GM18511 (cell line): ENCODE measurements at regions not wholly inside any gene's neighbourhood (a gene's known extent, or its start where the extent isn't known, plus 50 kb on each side); places are given as distances from the start of the nearest gene placed in this dataset.
"Not testable (repeated sequence)": the region's sequence is repeated elsewhere in the genome, so short reads cannot be mapped to it uniquely, and the experiment has no call there.

ENCODE experiments used
- ATAC-seq: cut with Tn5 transposase; IDR thresholded peaks from one replicate; pipeline ENCODE4 v1.9.1; 2021; ENCODE audit warnings: mild to moderate bottlenecking, moderate library complexity; ENCODE audit not compliant: unreplicated experiment

GRCh38 chr4:124079174-124079780 is 633.3 kb downstream of the ANKRD50 start:
- ATAC-seq, result no peak

GRCh38 chr4:124083711-124084110 is 628.8 kb downstream of the ANKRD50 start:
- ATAC-seq, result no peak

DNA sequence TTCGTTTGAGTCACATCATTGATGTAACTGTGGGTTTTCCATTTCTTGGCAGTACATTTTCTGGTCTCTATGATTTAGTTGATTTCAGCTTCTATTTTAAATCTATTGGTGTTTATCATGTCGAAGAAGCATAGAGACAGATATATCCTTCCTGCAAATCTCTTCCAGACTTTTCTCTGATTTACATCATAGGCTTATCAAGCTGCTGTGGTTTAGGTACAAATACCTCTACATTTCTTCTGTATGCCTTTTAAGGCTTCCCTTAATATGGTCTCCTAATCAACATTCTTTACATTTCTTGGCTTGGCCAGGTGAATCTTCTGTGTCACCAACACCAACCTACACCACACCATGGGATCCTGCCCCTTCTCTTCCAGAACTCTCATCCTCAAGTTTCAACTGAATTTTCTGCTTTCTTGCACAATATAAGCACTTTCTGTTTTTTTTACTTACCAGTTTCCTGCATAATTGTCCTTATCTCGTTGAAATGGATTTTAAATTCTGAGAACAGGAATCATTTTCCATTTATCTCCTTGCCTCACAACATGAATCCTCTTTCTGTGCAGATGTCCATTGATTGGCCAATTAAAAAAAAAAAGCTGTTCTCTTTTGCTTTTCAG is 626.9 kb downstream of the ANKRD50 start:
- no peak for ATAC-seq

- no peak for ATAC-seq
Measured at GRCh38 chr4:124090021-124090420, 622.5 kb downstream of the ANKRD50 start.

GRCh38 chr4:124092101-124092500 is 620.4 kb downstream of the ANKRD50 start:
- ATAC-seq, result no peak

DNA sequence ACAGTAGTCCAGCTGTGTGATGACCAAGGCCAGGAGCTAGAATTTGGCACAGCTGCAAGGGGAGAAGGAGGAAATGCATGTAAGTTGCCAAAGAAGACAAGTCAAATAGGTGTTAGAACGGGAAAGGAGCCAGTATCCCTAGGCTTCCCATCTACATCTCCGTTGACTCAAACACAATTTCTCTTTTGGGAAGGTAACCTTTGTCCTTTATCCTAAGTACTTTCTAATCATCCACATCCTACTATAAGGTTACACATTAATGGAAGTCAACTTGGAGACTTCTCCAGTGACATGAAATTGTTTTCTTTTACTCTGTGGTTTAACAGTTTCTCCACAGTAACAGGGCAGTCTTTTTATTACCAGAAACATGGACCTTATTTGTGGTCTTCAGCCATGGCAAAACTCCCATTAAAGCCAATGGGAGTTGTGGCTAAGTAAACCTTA is 620.0 kb downstream of the ANKRD50 start:
- no peak for ATAC-seq

GRCh38 chr4:124095621-124096020 is 616.9 kb downstream of the ANKRD50 start:
- ATAC-seq, result no peak

DNA sequence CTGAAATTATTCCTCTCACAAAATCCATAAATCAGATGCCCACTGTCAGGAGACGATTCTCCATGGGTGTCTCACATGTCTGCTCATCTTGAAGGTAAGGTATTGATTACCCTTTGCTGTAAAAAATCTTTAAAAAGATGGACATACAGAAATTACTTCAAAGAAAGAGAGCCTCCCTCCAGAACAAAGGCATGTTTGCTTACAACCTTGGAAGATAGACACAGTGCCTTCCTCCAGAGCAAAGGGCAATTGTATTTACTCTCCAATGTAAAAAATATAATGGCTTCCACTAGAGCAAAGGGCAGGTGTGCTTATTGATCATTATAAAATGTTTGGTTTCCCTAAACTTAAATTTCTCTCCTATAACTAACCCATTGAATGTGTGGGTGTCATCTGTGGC is 616.2 kb downstream of the ANKRD50 start:
- no peak for ATAC-seq

DNA sequence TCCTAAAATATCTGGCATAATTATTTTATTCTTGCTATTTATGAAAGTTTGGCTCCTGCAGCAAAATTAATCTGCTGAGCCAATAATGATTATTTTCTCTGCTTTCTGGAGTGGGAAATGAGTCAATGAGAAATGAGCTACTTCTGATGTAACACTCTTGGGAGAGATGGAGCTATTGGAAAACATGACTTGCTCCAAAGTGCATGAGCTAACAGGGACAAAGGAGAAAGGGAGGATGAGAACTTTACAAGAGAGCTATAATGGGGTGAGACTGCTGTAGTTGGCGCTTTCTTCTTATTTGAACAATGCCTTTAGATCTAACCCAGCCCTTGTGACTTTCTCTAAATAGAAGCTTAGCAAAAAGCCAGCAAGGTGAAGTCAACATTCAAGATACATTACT is 615.1 kb downstream of the ANKRD50 start:
- no peak for ATAC-seq

DNA sequence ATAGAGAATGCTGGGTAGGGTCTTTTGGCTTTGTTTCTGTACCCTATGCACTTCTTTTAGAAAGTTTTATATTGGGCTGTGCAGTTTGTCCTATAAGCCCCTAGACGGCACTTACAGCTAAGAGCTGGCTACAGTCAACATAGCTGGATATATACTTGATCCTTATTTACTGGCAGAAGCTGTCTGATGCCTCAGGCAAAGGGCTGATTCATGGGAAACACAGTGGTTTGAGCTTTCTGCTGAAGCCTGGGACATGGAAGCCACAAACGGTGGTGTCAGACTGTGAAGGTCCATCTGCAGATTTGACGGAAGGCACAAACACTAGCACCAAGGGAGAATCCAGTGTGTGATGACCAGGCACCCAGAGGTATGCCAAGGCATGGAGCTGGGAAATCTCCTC is 608.4 kb downstream of the ANKRD50 start:
- no peak for ATAC-seq

DNA sequence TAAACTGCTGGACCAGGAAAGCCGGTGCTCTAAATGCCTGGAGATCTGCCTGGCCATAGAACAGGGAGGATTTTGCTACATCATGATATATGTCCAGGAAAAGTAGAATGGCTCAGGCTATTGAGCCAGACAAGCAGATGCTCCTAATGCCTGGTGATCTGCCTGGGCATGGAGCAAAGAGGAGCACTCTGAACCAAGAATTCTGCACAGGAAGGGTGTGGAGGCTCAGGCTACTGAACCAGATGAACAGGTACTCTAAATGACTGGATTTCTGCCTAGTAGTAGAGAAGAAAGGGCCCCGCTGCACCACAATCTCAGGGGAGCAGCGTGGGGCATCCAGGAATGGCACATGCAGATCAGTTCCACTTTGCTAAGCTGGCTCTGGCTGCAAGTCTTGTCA is 607.9 kb downstream of the ANKRD50 start:
- ATAC-seq, result no peak

DNA sequence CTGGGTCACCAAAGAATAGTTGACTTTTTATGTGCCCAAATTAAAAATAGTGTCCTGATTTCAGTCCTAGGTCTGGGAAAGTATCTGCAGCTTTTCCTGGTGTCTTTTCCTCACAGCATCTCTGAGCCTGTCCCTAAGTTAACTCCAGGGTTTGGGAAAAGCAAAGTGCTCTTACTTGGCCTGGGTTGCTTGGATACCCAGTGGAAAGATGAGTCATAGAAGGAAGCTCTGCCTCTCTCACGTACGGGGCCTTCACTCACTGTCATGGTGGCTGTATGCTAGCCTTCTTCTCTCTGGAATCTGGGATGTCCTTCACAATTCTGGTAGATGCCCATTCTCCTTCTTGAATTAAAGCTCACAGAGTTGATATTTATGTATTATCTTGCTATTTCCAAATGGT is 607.3 kb downstream of the ANKRD50 start:
- ATAC-seq, result no peak

GRCh38 chr4:124111411-124111810 is 601.1 kb downstream of the ANKRD50 start:
- ATAC-seq, result no peak

DNA sequence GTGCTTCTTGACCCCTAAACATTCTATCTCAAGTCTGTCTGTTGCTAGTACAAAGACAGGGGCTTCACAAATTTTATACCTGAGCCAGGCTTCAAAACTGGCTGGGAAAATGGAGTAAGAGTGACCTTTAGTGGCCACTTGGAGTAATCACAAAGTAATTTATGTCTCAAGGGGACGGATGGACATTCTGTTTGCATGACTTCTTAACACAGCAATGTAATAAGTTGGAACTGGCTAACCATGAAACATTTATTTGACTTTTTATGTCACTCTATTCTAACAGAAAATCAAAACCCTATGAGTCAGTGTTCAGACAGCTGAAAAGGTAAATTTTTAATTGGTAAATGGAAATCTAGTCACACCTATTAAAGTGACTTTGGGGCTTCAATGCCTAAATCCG is 600.6 kb downstream of the ANKRD50 start:
- peak; percentile 74 for ATAC-seq

GRCh38 chr4:124118061-124118460 is 594.5 kb downstream of the ANKRD50 start:
- no peak for ATAC-seq

- ATAC-seq, result no peak
Measured at GRCh38 chr4:124121461-124121971, 591.0 kb downstream of the ANKRD50 start.

DNA sequence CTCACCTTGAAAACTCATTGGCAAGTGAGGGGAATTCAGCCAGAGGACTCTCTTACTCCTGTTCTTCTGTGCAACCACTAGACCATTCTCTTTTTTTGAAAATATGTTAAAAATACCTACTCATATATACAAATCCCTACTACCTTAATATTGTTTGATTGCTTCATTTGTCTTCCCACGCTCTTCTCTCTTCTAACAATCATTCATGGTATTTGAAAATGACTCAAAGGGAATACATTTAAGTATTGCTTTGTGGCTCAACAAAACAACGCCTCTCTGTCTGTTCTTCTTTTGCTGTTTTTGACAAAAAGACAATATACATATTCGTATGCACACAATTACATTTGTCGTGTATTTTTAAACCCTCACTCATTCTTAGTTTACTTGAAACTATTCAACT is 589.4 kb downstream of the ANKRD50 start:
- ATAC-seq, result no peak

GRCh38 chr4:124123721-124124120 is 588.8 kb downstream of the ANKRD50 start:
- ATAC-seq, result no peak

- ATAC-seq, result not testable (repeated sequence)
Measured at GRCh38 chr4:124131324-124131723, 581.2 kb downstream of the ANKRD50 start.

GRCh38 chr4:124132161-124132560 is 580.4 kb downstream of the ANKRD50 start:
- ATAC-seq, result no peak

- ATAC-seq, result no peak
Measured at GRCh38 chr4:124133753-124134152, 578.8 kb downstream of the ANKRD50 start.

DNA sequence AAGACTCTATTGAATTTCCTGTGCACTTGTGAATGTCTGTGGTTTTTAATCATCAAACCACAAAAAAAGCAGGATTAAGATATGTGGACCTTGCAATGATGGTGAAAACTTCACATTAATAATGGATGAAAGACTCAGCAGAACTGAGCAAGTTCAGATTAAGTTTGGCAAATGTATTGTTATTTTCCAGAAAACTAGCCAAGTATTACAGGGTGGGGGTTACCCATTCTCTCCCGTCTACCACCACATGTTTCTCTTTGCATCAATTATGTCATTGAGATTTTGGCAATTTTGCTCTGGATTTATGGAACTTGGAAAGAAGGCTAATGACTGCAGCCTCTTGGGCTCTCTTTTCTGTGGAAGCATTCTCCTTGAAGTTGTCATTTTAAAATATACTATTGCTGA is 577.1 kb downstream of the ANKRD50 start:
- ATAC-seq, result no peak

GRCh38 chr4:124139044-124139443 is 573.5 kb downstream of the ANKRD50 start:
- ATAC-seq, result no peak
